Activated CD4-positive, alpha-beta memory T cell treated with anti-CD3 and anti-CD28 coated beads, Interleukin-2, amount 10 ng/mL, durations not matched to agents 7 days and 5 days (primary cell): ENCODE measurements at regions not wholly inside any gene's neighbourhood (a gene's known extent, or its start where the extent isn't known, plus 50 kb on each side); places are given as distances from the start of the nearest gene placed in this dataset.

Source experiments
- CTCF ChIA-PET: fragments of 350-600 bp; sonication (Branson Sonifier 250); formaldehyde crosslinking; loops from one replicate; lab custom pipeline; 2021; ENCODE audit warnings: antibody characterized with exemption, inconsistent platforms; lab: Charles Lee
- POLR2A ChIA-PET: fragments of 350-600 bp; sonication (Branson Sonifier 250); formaldehyde crosslinking; loops from one replicate; lab custom pipeline; 2021; ENCODE audit warnings: antibody characterized with exemption; lab: Charles Lee
- DNase-seq: peaks from one replicate; pipeline ENCODE4 v3.0.0-alpha.2; 2020
- H3K27ac Mint-ChIP-seq: one replicate; pipeline ENCODE4 v1.8.0; 2021; ENCODE audit warnings: mild to moderate bottlenecking, mixed read lengths
- H3K27me3 Mint-ChIP-seq: one replicate; pipeline ENCODE4 v1.8.0; 2021; ENCODE audit warnings: mixed read lengths
- H3K36me3 Mint-ChIP-seq: one replicate; pipeline ENCODE4 v1.8.0; 2021; ENCODE audit warnings: low read depth, mixed read lengths
- H3K4me1 Mint-ChIP-seq: one replicate; pipeline ENCODE4 v1.8.0; 2021; ENCODE audit warnings: mixed read lengths
- H3K4me3 Mint-ChIP-seq: one replicate; pipeline ENCODE4 v1.8.0; 2021; ENCODE audit warnings: mild to moderate bottlenecking, mixed read lengths
- H3K9me3 Mint-ChIP-seq: one replicate; pipeline ENCODE4 v1.8.0; 2021; ENCODE audit warnings: mixed read lengths

GRCh38 chr13:23513455-23513854 is 56.8 kb upstream of the TNFRSF19 start:
- H3K36me3 Mint-ChIP-seq, result no peaks in the 10 kb centered on the region
- no peak overlapping the region for H3K27ac Mint-ChIP-seq
- no peak overlapping the region for H3K4me3 Mint-ChIP-seq
- DNase-seq, result no peak
- CTCF ChIA-PET, result interaction anchor here (0.9 to 1.2 kb wide), 2 partner anchors 9 to 375 kb away, joined by 3 read pairs; no protein-coding TSS in a partner anchor
- H3K9me3 Mint-ChIP-seq, result no peaks in the 10 kb centered on the region
- peaks cover 27% of the 10 kb centered on the region for H3K27me3 Mint-ChIP-seq
- POLR2A ChIA-PET, result no interaction called here
- no peaks in the 10 kb centered on the region for H3K4me1 Mint-ChIP-seq

- Mint-ChIP-seq H3K27ac (no peak overlapping the region), H3K4me1 (no peaks in the 10 kb centered on the region), H3K9me3 (no peaks in the 10 kb centered on the region), H3K36me3 (no peaks in the 10 kb centered on the region), H3K4me3 (no peak overlapping the region), H3K27me3 (peaks cover 30% of the 10 kb centered on the region)
- no peak for DNase-seq
- ChIA-PET CTCF (interaction anchor here (0.9 to 1.2 kb wide), 2 partner anchors 10 to 374 kb away, joined by 3 read pairs; no protein-coding TSS in a partner anchor), POLR2A (no interaction called here)
Measured at GRCh38 chr13:23514076-23514475, 56.1 kb upstream of the TNFRSF19 start.

- Mint-ChIP-seq H3K27ac (no peak overlapping the region), H3K4me3 (no peak overlapping the region), H3K4me1 (no peaks in the 10 kb centered on the region), H3K9me3 (no peaks in the 10 kb centered on the region), H3K36me3 (no peaks in the 10 kb centered on the region), H3K27me3 (peaks cover 30% of the 10 kb centered on the region)
- no peak for DNase-seq
- POLR2A ChIA-PET, result no interaction called here
- CTCF ChIA-PET, result no interaction called here
Measured at GRCh38 chr13:23515116-23515515, 55.1 kb upstream of the TNFRSF19 start.

GRCh38 chr13:23516190-23516589 is 54.0 kb upstream of the TNFRSF19 start:
- DNase-seq, result no peak
- Mint-ChIP-seq H3K9me3 (no peaks in the 10 kb centered on the region), H3K4me3 (no peak overlapping the region), H3K27me3 (peaks cover 30% of the 10 kb centered on the region), H3K27ac (no peak overlapping the region), H3K4me1 (no peaks in the 10 kb centered on the region), H3K36me3 (no peaks in the 10 kb centered on the region)
- ChIA-PET CTCF (no interaction called here), POLR2A (no interaction called here)

GRCh38 chr13:23516702-23517101 is 53.5 kb upstream of the TNFRSF19 start:
- no peaks in the 10 kb centered on the region for H3K9me3 Mint-ChIP-seq
- H3K4me1 Mint-ChIP-seq, result no peaks in the 10 kb centered on the region
- no peaks in the 10 kb centered on the region for H3K36me3 Mint-ChIP-seq
- ChIA-PET CTCF (no interaction called here), POLR2A (no interaction called here)
- peaks cover 30% of the 10 kb centered on the region for H3K27me3 Mint-ChIP-seq
- DNase-seq, result no peak
- no peak overlapping the region for H3K4me3 Mint-ChIP-seq
- H3K27ac Mint-ChIP-seq, result no peak overlapping the region

GRCh38 chr13:23518231-23518630 is 52.0 kb upstream of the TNFRSF19 start:
- no peak overlapping the region for H3K27ac Mint-ChIP-seq
- no peaks in the 10 kb centered on the region for H3K4me1 Mint-ChIP-seq
- no peaks in the 10 kb centered on the region for H3K36me3 Mint-ChIP-seq
- H3K4me3 Mint-ChIP-seq, result no peak overlapping the region
- peaks cover 23% of the 10 kb centered on the region for H3K27me3 Mint-ChIP-seq
- DNase-seq, result no peak
- ChIA-PET CTCF (no interaction called here), POLR2A (no interaction called here)
- no peaks in the 10 kb centered on the region for H3K9me3 Mint-ChIP-seq
